ENCODE measurements at regions not wholly inside any gene's neighbourhood (a gene's known extent, or its start where the extent isn't known, plus 50 kb on each side); places are given as distances from the start of the nearest gene placed in this dataset.

- Histone ChIP-seq H3K4me3 (no peak overlapping the region), H3K27ac (no peak overlapping the region)
- TF ChIP-seq CTCF (IDR thresholded peaks at IDR 0.05) = no peak
- no peak for DNase-seq (ENCODE audit: low spot score)
These were observed 472.6 kb downstream of the XPNPEP1 start for GRCh38 chr10:109450702-109451101.

- Histone ChIP-seq H3K4me3 (no peak overlapping the region), H3K27ac (no peak overlapping the region)
- DNase-seq (ENCODE audit: low spot score) = no peak
- TF ChIP-seq CTCF (IDR thresholded peaks at IDR 0.05) = no peak
These were observed 489.9 kb downstream of the XPNPEP1 start for GRCh38 chr10:109433434-109433833.

GRCh38 chr10:109432281-109432680 lies 491.0 kb downstream of the XPNPEP1 start:
- TF ChIP-seq CTCF (IDR thresholded peaks at IDR 0.05) = no peak
- Histone ChIP-seq H3K4me3 (no peak overlapping the region), H3K27ac (no peak overlapping the region)
- no peak for DNase-seq (ENCODE audit: low spot score)

GRCh38 chr10:109430799-109431198 lies 492.5 kb downstream of the XPNPEP1 start:
- peak overlapping the region in 1 of 2 donors; percentile 42 for H3K27ac ChIP-seq
- no peak for TF ChIP-seq CTCF (IDR thresholded peaks at IDR 0.05)
- no peak overlapping the region for H3K4me3 ChIP-seq
- no peak for DNase-seq (ENCODE audit: low spot score)

- DNase-seq (ENCODE audit: low spot score) = no peak
- H3K4me3 ChIP-seq = no peak overlapping the region
- no peak for TF ChIP-seq CTCF (IDR thresholded peaks at IDR 0.05)
- peak overlapping the region in 1 of 2 donors; percentile 42 for H3K27ac ChIP-seq
These were observed 493.1 kb downstream of the XPNPEP1 start for GRCh38 chr10:109430043-109430760.

GRCh38 chr10:109428775-109429491 lies 494.4 kb downstream of the XPNPEP1 start:
- Histone ChIP-seq H3K27ac (no peak overlapping the region), H3K4me3 (no peak overlapping the region)
- no peak for TF ChIP-seq CTCF (IDR thresholded peaks at IDR 0.05)
- DNase-seq (ENCODE audit: low spot score) = no peak

GRCh38 chr10:109427411-109427810 lies 495.9 kb downstream of the XPNPEP1 start:
- no peak for DNase-seq (ENCODE audit: low spot score)
- Histone ChIP-seq H3K4me3 (no peak overlapping the region), H3K27ac (no peak overlapping the region)
- no peak for TF ChIP-seq CTCF (IDR thresholded peaks at IDR 0.05)
